Uterus (tissue), 3 donors: ENCODE measurements at regions not wholly inside any gene's neighbourhood (a gene's known extent, or its start where the extent isn't known, plus 50 kb on each side); places are given as distances from the start of the nearest gene placed in this dataset.

ENCODE experiments used
- DNase-seq, 2 donors: peaks; one replicate each; pipeline ENCODE4 v3.0.0-alpha.2; 2019 to 2020
- H3K27ac ChIP-seq, 2 donors: fragments of 200-600 bp; sonication (generic); 1 replicate in 1 of 2; 2 replicates in 1 of 2; pipeline ENCODE4 v1.5.1; 2016 to 2018
- H3K27me3 ChIP-seq, 2 donors: fragments of 200-600 bp; sonication (generic); one replicate each; pipeline ENCODE4 v1.5.1; 2018 to 2019; ENCODE audit warnings: control low read depth in 1 of 2
- H3K36me3 ChIP-seq, 2 donors: fragments of 200-600 bp; sonication (generic); one replicate each; pipeline ENCODE4 v1.5.1; 2019; ENCODE audit warnings: control low read depth in 1 of 2
- H3K4me1 ChIP-seq, 2 donors: fragments of 200-600 bp; sonication (generic); one replicate each; pipeline ENCODE4 v1.5.1; 2018 to 2019; ENCODE audit warnings: control low read depth in 1 of 2
- H3K4me3 ChIP-seq, 2 donors: fragments of 200-600 bp; sonication (generic); 1 replicate in 1 of 2; 2 replicates in 1 of 2; pipeline ENCODE4 v1.5.1; 2018 to 2019; ENCODE audit warnings: mild to moderate bottlenecking in 1 of 2
- H3K9me3 ChIP-seq, 2 donors: fragments of 200-600 bp; sonication (generic); one replicate each; pipeline ENCODE4 v1.5.1; 2019; ENCODE audit warnings: control low read depth in 1 of 2
- POLR2A ChIP-seq, 2 donors: fragments of 450-650 bp; IDR thresholded peaks; one replicate each; pipeline ENCODE4 v1.6.1; 2016; ENCODE audit warnings: antibody characterized with exemption in 2 of 2, mild to moderate bottlenecking in 1 of 2, moderate library complexity in 1 of 2
- intact Hi-C: fragments of 100-400 bp; cut with DNase I; formaldehyde crosslinking; loops from one replicate; pipeline ENCODE4 v1.15.1; 2023; ENCODE audit warnings: low total_unique reads
- TF ChIP-seq, protein P1 (sequence below), 4 experiments: fragments of 200-600 bp in 2 of 4; fragments of 450-650 bp in 2 of 4; sonication (generic) in 2 of 4; IDR thresholded peaks; one replicate each; pipeline ENCODE4 v1.5.1; 2016 to 2019; ENCODE audit warnings: antibody characterized with exemption in 4 of 4, mild to moderate bottlenecking in 2 of 4, moderate library complexity in 1 of 4
- donor health status: DM: yes; HTN: yes; CAD: no.

DNA sequence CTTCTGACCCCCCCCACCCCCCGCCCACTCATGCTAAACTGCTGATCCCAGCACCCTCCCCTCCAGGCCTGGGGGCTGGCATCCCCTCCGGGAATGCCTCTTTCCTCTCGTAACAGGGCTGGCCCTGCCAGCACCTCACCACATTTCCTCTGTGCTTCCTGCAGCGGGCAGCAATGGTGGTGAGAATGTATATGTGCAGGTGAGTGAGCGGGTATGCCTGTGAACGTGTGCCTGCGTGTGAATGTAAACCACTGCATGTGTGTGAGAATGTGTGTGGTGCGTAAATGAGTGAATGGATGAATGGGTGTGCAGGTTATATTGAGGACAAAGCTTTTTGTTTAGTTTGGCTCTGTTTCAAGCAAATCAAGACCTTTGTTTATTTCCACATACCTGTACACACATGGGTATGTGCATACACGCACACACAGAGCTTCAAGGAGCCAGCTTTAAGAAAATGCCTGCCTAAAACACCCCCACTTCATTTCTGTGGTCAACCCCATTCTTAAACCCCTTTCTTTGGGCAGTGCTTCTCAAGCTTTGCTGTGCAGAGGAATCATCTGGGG is 95.7 kb upstream of the SHB start:
- intact Hi-C loops: loop anchor here (5.0 kb wide), 1 partner anchor 252 kb away; no protein-coding TSS in a partner anchor
- no peaks in the 10 kb centered on the region for H3K36me3 ChIP-seq
- H3K27ac ChIP-seq: no peak overlapping the region
- no peaks in the 10 kb centered on the region for H3K27me3 ChIP-seq
- TF ChIP-seq, protein P1, sequence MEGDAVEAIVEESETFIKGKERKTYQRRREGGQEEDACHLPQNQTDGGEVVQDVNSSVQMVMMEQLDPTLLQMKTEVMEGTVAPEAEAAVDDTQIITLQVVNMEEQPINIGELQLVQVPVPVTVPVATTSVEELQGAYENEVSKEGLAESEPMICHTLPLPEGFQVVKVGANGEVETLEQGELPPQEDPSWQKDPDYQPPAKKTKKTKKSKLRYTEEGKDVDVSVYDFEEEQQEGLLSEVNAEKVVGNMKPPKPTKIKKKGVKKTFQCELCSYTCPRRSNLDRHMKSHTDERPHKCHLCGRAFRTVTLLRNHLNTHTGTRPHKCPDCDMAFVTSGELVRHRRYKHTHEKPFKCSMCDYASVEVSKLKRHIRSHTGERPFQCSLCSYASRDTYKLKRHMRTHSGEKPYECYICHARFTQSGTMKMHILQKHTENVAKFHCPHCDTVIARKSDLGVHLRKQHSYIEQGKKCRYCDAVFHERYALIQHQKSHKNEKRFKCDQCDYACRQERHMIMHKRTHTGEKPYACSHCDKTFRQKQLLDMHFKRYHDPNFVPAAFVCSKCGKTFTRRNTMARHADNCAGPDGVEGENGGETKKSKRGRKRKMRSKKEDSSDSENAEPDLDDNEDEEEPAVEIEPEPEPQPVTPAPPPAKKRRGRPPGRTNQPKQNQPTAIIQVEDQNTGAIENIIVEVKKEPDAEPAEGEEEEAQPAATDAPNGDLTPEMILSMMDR (IDR thresholded peaks at IDR 0.05): no peak
- TF ChIP-seq POLR2A (IDR thresholded peaks at IDR 0.05): no peak
- H3K9me3 ChIP-seq: no peaks in the 10 kb centered on the region
- no peaks in the 10 kb centered on the region for H3K4me1 ChIP-seq
- DNase-seq: no peak
- H3K4me3 ChIP-seq: no peak overlapping the region

- H3K36me3 ChIP-seq: no peaks in the 10 kb centered on the region
Observed at GRCh38 chr9:38163518-38163917, 94.5 kb upstream of the SHB start.

DNA sequence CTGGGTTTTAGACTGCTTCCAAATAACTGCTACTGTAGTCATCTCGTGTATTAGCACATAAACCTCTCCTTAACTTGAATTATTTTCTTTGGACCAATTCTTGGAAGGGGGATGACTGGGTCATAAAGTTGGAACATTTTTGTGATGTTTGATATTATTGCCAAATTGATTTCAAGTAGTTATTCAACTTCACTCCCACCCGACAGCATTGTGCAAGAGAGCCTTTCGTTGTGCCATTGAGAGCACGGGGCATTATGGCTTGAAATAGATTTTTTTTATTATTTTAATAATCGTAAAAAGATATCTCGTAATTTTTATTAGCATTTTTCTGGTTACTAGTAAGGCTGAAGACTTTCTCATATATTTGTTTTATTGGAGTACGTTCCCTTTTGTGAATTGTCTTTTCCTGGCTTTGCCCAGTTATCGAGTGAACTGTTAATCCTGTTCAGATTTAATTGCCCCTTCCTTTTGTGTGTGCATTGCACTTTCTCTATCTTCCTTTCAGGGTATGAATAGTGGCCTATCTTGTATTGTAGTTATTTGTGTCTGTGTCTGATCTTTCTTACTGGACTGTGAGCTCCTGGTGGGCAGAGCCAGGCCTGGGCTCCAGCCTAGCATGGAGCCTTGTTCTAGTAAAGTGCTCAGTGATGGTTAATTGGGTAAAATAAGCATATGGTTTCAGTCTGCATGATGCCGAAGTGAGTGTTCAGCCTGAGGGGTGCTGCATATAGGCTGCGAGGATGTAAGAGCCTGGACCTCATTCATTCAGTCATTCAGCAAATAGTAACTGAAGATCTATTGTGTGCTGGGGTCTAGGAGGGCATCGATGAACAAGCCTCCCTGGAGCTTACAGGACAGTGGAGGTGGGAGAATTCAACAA is 93.5 kb upstream of the SHB start:
- H3K4me1 ChIP-seq: no peaks in the 10 kb centered on the region
- H3K9me3 ChIP-seq: no peaks in the 10 kb centered on the region
- H3K27ac ChIP-seq: no peak overlapping the region
- TF ChIP-seq, protein P1 (IDR thresholded peaks at IDR 0.05): no peak
- TF ChIP-seq POLR2A (IDR thresholded peaks at IDR 0.05): no peak
- DNase-seq: peak; percentile 42 to 60
- no peaks in the 10 kb centered on the region for H3K36me3 ChIP-seq
- intact Hi-C loops: loop anchor here (5.0 kb wide), 1 partner anchor 250 kb away; no protein-coding TSS in a partner anchor
- H3K4me3 ChIP-seq: no peak overlapping the region
- H3K27me3 ChIP-seq: no peaks in the 10 kb centered on the region

More at GRCh38 chr9:38163518-38163917, 94.5 kb upstream of the SHB start:
- Histone ChIP-seq H3K9me3 (no peaks in the 10 kb centered on the region), H3K27ac (no peak overlapping the region), H3K4me3 (no peak overlapping the region), H3K4me1 (no peaks in the 10 kb centered on the region), H3K27me3 (no peaks in the 10 kb centered on the region)
- no peak for TF ChIP-seq POLR2A (IDR thresholded peaks at IDR 0.05)
- TF ChIP-seq, protein P1 (IDR thresholded peaks at IDR 0.05): no peak
- intact Hi-C loops: loop anchor here (5.0 kb wide), 1 partner anchor 251 kb away; no protein-coding TSS in a partner anchor
- no peak for DNase-seq

DNA sequence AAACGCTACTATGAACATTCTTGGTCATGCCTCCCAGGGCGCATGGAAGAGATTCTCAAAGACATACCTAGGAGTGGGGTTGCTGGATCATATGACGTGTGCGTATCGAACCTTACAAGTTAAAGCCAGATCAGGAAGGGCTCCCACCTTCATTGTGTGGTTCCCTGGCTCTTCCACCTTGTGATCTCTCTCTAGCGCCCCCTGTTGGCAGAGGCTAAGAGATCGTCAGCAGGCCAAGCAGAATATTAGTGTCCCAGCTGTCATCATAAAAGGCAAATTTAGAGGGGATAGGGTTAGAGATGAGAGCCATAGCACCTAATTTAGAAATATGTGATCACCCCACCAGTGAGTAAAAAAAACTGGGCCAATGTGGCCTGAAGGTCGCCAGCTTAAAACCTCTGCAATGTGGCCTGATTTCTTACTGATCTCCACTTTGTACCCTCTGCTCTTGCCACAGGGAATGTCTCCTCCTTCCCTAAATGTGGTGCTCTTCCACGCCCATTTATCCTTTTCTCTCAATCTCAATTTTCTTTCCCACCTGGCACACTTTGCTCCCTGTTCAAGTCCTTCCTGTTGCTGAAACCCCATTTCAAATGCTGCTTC is 91.7 kb upstream of the SHB start:
- intact Hi-C loops: loop anchor here (5.0 kb wide), 1 partner anchor 248 kb away; no protein-coding TSS in a partner anchor
- H3K4me3 ChIP-seq: no peak overlapping the region
- no peaks in the 10 kb centered on the region for H3K36me3 ChIP-seq
- TF ChIP-seq, protein P1 (IDR thresholded peaks at IDR 0.05): peak; percentile 40 to 52 (median 47)
- no peak for TF ChIP-seq POLR2A (IDR thresholded peaks at IDR 0.05)
- DNase-seq: peak; percentile 30 to 43
- no peaks in the 10 kb centered on the region for H3K9me3 ChIP-seq
- H3K27me3 ChIP-seq: no peaks in the 10 kb centered on the region
- H3K27ac ChIP-seq: no peak overlapping the region
- no peaks in the 10 kb centered on the region for H3K4me1 ChIP-seq
